ENCODE measurements at regions not wholly inside any gene's neighbourhood (a gene's known extent, or its start where the extent isn't known, plus 50 kb on each side); places are given as distances from the start of the nearest gene placed in this dataset.

DNA sequence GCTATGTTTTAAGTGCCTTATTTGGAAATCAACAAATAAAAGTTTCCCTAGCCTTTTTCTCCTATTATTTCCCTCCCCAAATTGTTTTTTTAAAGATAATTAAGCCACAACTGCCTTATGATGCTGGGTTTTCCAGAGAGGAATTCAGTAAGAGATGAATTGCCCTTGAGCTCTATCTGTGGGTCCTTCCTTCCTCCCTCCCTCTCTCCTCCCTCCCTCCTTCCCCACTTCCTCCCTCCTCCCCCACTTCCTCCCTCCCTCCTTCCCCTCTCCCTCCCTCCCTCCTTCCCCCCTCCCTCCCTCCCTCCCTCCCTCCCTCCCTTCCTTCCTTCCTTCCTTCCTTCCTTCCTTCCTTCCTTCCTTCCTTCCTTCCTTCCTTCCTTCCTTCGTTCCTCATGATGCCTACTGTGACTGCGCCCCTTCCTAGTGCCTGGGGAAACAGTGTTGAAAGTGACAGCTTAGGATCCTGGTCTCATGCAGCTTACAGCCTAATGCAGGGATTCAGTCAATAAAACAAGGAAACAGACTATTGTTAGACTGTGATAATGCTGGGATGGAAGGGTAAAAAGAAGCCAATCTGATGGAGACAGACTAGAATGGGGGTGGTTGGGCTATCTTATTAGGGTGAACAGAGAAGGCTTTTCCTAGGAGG lies 1417.1 kb downstream of the AACS start:
- TF ChIP-seq CTCF (IDR thresholded peaks at IDR 0.05): no peak
- no peak for TF ChIP-seq POLR2A (IDR thresholded peaks at IDR 0.05)
